ENCODE measurements at regions not wholly inside any gene's neighbourhood (a gene's known extent, or its start where the extent isn't known, plus 50 kb on each side); places are given as distances from the start of the nearest gene placed in this dataset.

DNA sequence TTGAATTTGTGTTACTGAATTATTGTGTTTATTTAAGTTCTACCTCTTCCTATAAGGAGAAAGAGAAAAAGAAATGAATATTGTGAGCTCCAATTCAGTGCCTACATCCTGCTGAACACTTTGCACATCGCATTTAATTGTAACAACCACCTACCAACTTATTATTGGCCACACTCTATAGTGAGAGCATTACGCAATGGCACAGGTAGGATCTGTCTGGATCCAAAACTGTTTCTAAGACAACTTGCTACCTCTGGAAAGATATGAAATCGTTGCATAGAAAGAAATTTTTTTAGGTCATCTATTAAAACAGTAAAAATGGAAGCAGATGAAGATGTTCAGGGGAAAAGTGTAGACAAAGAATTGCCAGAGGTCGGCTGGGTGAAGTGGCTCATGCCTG is 227.2 kb upstream of the SNX2 start:
- Histone ChIP-seq H3K36me3 (no peaks in the 10 kb centered on the region), H3K27ac (no peak overlapping the region), H3K4me1 (no peaks in the 10 kb centered on the region), H3K27me3 (no peaks in the 10 kb centered on the region), H3K9me3 (no peaks in the 10 kb centered on the region), H3K4me3 (no peak overlapping the region)
- DNase-seq = no peak
- TF ChIP-seq, protein P1, sequence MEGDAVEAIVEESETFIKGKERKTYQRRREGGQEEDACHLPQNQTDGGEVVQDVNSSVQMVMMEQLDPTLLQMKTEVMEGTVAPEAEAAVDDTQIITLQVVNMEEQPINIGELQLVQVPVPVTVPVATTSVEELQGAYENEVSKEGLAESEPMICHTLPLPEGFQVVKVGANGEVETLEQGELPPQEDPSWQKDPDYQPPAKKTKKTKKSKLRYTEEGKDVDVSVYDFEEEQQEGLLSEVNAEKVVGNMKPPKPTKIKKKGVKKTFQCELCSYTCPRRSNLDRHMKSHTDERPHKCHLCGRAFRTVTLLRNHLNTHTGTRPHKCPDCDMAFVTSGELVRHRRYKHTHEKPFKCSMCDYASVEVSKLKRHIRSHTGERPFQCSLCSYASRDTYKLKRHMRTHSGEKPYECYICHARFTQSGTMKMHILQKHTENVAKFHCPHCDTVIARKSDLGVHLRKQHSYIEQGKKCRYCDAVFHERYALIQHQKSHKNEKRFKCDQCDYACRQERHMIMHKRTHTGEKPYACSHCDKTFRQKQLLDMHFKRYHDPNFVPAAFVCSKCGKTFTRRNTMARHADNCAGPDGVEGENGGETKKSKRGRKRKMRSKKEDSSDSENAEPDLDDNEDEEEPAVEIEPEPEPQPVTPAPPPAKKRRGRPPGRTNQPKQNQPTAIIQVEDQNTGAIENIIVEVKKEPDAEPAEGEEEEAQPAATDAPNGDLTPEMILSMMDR (IDR thresholded peaks at IDR 0.05) = no peak
- no peak for TF ChIP-seq POLR2A (IDR thresholded peaks at IDR 0.05)

DNA sequence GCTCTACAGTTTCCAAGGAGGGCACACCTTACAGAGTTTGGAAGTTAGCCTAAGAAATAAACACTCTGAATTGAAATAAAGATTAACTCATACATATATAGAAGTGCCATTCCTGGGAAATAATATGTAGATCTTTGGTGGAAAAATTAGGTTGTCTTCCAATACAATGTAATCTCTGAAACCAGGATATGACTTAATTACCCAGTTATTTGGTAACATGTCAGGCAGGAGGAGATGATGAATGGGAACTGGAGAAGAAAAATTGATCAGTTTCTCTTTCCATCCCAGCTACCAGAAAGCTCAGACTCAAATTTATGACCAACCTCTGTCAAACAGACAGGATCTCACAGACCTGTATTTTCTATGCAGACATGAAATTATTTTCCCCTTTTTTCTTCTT is 215.2 kb upstream of the SNX2 start:
- peaks cover 0 to 4% (median 0%) of the 10 kb centered on the region in 4 donors for H3K4me1 ChIP-seq
- DNase-seq = no peak
- no peaks in the 10 kb centered on the region for H3K9me3 ChIP-seq
- no peak for TF ChIP-seq POLR2A (IDR thresholded peaks at IDR 0.05)
- TF ChIP-seq, protein P1 (IDR thresholded peaks at IDR 0.05) = no peak
- H3K27ac ChIP-seq = no peak overlapping the region
- H3K4me3 ChIP-seq = no peak overlapping the region
- H3K36me3 ChIP-seq = no peaks in the 10 kb centered on the region
- no peaks in the 10 kb centered on the region for H3K27me3 ChIP-seq

DNA sequence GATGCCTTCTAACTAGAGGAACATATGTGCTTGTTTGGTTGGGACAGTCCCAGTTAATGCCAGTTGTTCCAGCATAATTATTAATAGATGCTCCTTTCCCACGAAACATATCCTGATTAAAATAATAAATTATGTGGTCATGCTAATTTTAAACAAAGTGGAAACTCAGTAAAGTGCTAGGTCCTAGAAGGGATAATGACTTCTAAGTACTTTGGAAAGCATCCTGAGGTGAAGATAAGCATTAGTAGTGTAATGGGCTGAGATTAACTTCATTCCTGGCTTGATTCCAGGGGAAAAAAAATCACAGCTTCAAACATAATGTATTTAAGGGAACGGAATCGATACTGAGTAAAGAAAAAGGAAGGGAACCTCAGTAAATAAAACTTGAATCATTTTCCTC is 213.7 kb upstream of the SNX2 start:
- Histone ChIP-seq H3K27me3 (no peaks in the 10 kb centered on the region), H3K27ac (no peak overlapping the region), H3K4me1 (peaks cover 0 to 4% (median 0%) of the 10 kb centered on the region in 4 donors), H3K4me3 (no peak overlapping the region), H3K9me3 (no peaks in the 10 kb centered on the region), H3K36me3 (no peaks in the 10 kb centered on the region)
- TF ChIP-seq, protein P1 (IDR thresholded peaks at IDR 0.05) = no peak
- TF ChIP-seq POLR2A (IDR thresholded peaks at IDR 0.05) = no peak
- DNase-seq = no peak

DNA sequence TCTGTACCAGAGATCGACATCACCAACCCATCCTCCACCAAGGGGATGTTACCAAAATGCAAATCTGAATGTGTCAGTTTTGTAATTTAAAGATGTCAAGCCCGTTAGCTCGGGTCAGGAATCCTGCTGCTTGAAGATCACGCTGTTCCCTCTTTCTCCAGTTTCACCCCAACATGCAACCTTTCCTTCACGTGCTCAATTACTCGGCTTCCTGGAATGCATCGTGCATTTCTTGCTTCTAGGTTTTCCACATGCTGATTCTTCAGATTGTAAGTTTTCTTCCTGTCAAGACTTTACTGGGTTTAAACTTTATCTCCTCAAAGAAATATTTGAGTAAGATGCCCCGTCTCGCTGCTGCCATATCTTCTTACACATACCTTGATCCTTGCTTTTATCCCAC is 209.5 kb upstream of the SNX2 start:
- no peak overlapping the region for H3K4me3 ChIP-seq
- H3K27ac ChIP-seq = no peak overlapping the region
- TF ChIP-seq POLR2A (IDR thresholded peaks at IDR 0.05) = no peak
- TF ChIP-seq, protein P1 (IDR thresholded peaks at IDR 0.05) = no peak
- H3K9me3 ChIP-seq = no peaks in the 10 kb centered on the region
- H3K27me3 ChIP-seq = no peaks in the 10 kb centered on the region
- H3K36me3 ChIP-seq = no peaks in the 10 kb centered on the region
- peaks cover 0 to 4% (median 0%) of the 10 kb centered on the region in 4 donors for H3K4me1 ChIP-seq
- no peak for DNase-seq

DNA sequence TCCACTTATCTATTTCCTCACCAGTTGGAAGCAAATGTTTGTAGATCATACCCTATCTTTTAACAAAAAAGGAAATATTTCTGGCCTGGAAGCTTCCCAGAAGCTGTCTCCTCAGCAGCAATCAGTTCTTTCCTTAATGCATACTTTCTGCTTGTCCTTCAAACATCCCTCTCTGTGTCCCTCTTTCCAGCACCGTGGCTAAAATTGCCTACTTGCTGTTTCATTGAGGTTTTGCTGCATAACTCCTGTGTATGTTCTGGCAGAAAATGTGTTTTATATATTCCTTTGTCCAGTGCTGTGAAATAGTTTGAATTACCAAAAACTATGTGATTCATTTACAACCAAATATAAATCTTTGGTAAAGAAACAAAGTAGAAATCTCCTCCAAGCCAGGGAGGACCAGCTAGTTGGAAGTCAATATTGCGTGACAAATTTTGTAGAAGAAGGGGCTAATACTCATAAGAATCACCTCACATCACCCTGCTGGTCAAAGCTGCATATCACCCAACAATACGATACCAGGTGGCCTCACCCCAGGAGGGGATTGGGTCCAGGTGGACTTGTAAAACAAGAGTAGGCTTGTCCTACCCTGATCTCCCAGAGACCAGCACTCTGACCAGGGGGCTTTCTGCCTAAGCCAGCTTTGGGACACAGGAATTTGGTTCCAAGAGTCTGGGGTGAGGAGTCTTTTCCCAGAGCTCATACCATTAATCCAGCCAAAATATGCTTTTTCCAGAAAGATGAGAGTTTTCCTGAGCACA is 198.4 kb upstream of the SNX2 start:
- no peak for DNase-seq
- no peak for TF ChIP-seq POLR2A (IDR thresholded peaks at IDR 0.05)
- TF ChIP-seq, protein P1 (IDR thresholded peaks at IDR 0.05) = no peak
- H3K36me3 ChIP-seq = no peaks in the 10 kb centered on the region
- no peaks in the 10 kb centered on the region for H3K9me3 ChIP-seq
- H3K4me3 ChIP-seq = no peak overlapping the region
- no peaks in the 10 kb centered on the region for H3K4me1 ChIP-seq
- no peak overlapping the region for H3K27ac ChIP-seq
- no peaks in the 10 kb centered on the region for H3K27me3 ChIP-seq

Data from Peyer's patch (tissue), 4 donors.